ENCODE measurements at regions not wholly inside any gene's neighbourhood (a gene's known extent, or its start where the extent isn't known, plus 50 kb on each side); places are given as distances from the start of the nearest gene placed in this dataset.

DNA sequence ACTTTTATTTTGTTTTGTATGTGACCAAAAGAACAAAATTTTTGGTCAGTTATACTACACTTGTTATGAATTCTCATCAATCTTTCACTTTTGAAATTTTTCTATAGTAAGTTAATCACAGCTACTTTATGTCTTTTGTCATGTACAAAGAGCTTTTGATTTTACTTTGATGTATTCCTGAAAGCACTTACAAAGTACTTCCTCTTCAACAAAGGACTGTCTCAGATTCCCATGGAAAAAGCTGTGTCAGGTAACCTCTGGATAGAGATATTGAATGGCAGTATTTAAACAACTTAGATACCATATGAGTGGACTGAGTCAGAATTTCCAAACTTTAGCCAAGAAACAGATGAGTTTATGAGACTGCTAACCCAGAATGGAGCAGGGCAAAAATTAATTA, 689.3 kb upstream of the ATXN8OS start:
- TF ChIP-seq, protein P1, sequence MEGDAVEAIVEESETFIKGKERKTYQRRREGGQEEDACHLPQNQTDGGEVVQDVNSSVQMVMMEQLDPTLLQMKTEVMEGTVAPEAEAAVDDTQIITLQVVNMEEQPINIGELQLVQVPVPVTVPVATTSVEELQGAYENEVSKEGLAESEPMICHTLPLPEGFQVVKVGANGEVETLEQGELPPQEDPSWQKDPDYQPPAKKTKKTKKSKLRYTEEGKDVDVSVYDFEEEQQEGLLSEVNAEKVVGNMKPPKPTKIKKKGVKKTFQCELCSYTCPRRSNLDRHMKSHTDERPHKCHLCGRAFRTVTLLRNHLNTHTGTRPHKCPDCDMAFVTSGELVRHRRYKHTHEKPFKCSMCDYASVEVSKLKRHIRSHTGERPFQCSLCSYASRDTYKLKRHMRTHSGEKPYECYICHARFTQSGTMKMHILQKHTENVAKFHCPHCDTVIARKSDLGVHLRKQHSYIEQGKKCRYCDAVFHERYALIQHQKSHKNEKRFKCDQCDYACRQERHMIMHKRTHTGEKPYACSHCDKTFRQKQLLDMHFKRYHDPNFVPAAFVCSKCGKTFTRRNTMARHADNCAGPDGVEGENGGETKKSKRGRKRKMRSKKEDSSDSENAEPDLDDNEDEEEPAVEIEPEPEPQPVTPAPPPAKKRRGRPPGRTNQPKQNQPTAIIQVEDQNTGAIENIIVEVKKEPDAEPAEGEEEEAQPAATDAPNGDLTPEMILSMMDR (conservative IDR thresholded peaks at IDR 0.05 in 1 of 2, IDR thresholded peaks at IDR 0.05 in 1 of 2; ENCODE audit: low read depth in 1 of 2, low read length in 2 of 2) = no peak
- TF ChIP-seq EZH2 (IDR thresholded peaks at IDR 0.05; ENCODE audit: low read length, missing control alignments) = no peak

All from fibroblast of lung (primary cell).